ENCODE measurements at regions not wholly inside any gene's neighbourhood (a gene's known extent, or its start where the extent isn't known, plus 50 kb on each side); places are given as distances from the start of the nearest gene placed in this dataset.

DNA sequence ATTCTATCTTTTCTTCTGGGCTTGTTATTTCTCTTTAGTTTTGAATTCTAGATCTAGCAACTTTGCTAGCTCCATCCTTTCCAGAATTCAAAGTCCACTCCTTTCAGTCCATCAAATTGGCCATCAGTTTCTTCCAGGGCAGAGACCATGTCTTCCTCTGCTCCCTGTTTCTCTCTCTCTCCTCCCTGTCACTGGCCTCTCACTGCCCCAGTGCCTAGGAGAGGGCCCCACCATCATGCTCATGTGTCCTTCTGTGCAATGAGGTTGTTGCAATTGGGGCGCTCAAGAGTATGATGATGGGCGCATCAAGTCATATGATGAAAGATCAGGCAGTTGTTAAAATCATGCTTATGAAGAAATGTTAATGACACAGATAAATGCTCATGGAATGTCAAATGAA, 159.2 kb upstream of the HS6ST1 start:
- TF ChIP-seq FOS (IDR thresholded peaks at IDR 0.05; ENCODE audit: borderline replicate concordance, insufficient read depth, low read length) (no peak), MYC (IDR thresholded peaks at IDR 0.05; ENCODE audit: low read depth, low read length) (no peak), EZH2 (IDR thresholded peaks at IDR 0.05; ENCODE audit: borderline replicate concordance, low read depth, low read length, severe bottlenecking) (no peak)
- TF ChIP-seq, protein P1, sequence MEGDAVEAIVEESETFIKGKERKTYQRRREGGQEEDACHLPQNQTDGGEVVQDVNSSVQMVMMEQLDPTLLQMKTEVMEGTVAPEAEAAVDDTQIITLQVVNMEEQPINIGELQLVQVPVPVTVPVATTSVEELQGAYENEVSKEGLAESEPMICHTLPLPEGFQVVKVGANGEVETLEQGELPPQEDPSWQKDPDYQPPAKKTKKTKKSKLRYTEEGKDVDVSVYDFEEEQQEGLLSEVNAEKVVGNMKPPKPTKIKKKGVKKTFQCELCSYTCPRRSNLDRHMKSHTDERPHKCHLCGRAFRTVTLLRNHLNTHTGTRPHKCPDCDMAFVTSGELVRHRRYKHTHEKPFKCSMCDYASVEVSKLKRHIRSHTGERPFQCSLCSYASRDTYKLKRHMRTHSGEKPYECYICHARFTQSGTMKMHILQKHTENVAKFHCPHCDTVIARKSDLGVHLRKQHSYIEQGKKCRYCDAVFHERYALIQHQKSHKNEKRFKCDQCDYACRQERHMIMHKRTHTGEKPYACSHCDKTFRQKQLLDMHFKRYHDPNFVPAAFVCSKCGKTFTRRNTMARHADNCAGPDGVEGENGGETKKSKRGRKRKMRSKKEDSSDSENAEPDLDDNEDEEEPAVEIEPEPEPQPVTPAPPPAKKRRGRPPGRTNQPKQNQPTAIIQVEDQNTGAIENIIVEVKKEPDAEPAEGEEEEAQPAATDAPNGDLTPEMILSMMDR (IDR thresholded peaks at IDR 0.05; ENCODE audit: extremely low read depth in 1 of 2, insufficient read depth in 1 of 2, low read depth in 1 of 2, low read length in 2 of 2): no peak
- TF ChIP-seq, protein P2, sequence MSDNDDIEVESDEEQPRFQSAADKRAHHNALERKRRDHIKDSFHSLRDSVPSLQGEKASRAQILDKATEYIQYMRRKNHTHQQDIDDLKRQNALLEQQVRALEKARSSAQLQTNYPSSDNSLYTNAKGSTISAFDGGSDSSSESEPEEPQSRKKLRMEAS (IDR thresholded peaks at IDR 0.05; ENCODE audit: insufficient read depth, insufficient read length): no peak
